ENCODE measurements at regions not wholly inside any gene's neighbourhood (a gene's known extent, or its start where the extent isn't known, plus 50 kb on each side); places are given as distances from the start of the nearest gene placed in this dataset.

GRCh38 chr6:82622461-82622860, 258.8 kb downstream of the TPBG start:
- no peak for TF ChIP-seq CTCF (IDR thresholded peaks at IDR 0.05)
- TF ChIP-seq POLR2A (IDR thresholded peaks at IDR 0.05): no peak
